Keratinocyte (primary cell): ENCODE measurements at regions not wholly inside any gene's neighbourhood (a gene's known extent, or its start where the extent isn't known, plus 50 kb on each side); places are given as distances from the start of the nearest gene placed in this dataset.

Experiments used
- DNase-seq: peaks from one replicate; pipeline ENCODE4 v3.0.0-alpha.2; 2011; ENCODE audit warnings: low read depth, missing footprints, low spot score
- FAIRE-seq: peaks from 2 replicates; lab custom pipeline; 2011; peaks lifted over from hg19 to GRCh38; lab: Jason Lieb, UNC
- H2AFZ ChIP-seq: 2 replicates; pipeline ENCODE4 v1.6.0; 2012; ENCODE audit warnings: low read length, control low read depth, inconsistent platforms; ENCODE audit not compliant: control insufficient read depth
- H3K27ac ChIP-seq: 2 replicates; pipeline ENCODE4 v1.5.1; 2011; ENCODE audit warnings: low read length; ENCODE audit not compliant: control insufficient read depth, insufficient read depth
- H3K27me3 ChIP-seq: 3 replicates; pipeline ENCODE4 v1.6.0; 2011; ENCODE audit warnings: low read length; ENCODE audit not compliant: control insufficient read depth, insufficient read depth; ENCODE audit errors: extremely low read depth
- H3K36me3 ChIP-seq, 2 experiments: 2 replicates in 1 of 2; 3 replicates in 1 of 2; pipeline ENCODE4 v1.5.1; 2011; ENCODE audit warnings: low read length in 2 of 2, mild to moderate bottlenecking in 1 of 2; ENCODE audit not compliant: control insufficient read depth in 2 of 2, insufficient read depth in 2 of 2; ENCODE audit errors: extremely low read depth in 1 of 2
- H3K4me1 ChIP-seq: 3 replicates; pipeline ENCODE4 v1.5.1; 2011; ENCODE audit warnings: low read length; ENCODE audit not compliant: control insufficient read depth, insufficient read depth; ENCODE audit errors: extremely low read depth
- H3K4me2 ChIP-seq: 3 replicates; pipeline ENCODE4 v1.6.0; 2011; ENCODE audit warnings: low read depth, low read length; ENCODE audit not compliant: control insufficient read depth, insufficient read depth; ENCODE audit errors: extremely low read depth
- H3K4me3 ChIP-seq, 3 experiments: fragments of 200-600 bp in 1 of 3; sonication (generic) in 1 of 3; 2 replicates in 2 of 3; 3 replicates in 1 of 3; pipeline ENCODE4 v1.5.1; 2011 to 2016; ENCODE audit warnings: low read length in 3 of 3, mild to moderate bottlenecking in 3 of 3, control low read depth in 2 of 3, inconsistent platforms in 1 of 3, low read depth in 1 of 3, mixed read lengths in 1 of 3, mixed run types in 1 of 3, moderate library complexity in 1 of 3; ENCODE audit not compliant: control insufficient read depth in 2 of 3, insufficient read depth in 2 of 3; ENCODE audit errors: extremely low read depth in 1 of 3
- H3K79me2 ChIP-seq: 2 replicates; pipeline ENCODE4 v1.6.0; 2012; ENCODE audit warnings: low read length; ENCODE audit not compliant: control insufficient read depth, insufficient read depth
- H3K9ac ChIP-seq: 3 replicates; pipeline ENCODE4 v1.6.0; 2011; ENCODE audit warnings: low read length; ENCODE audit not compliant: control insufficient read depth, insufficient read depth; ENCODE audit errors: extremely low read depth
- H3K9me1 ChIP-seq: 3 replicates; pipeline ENCODE4 v1.6.0; 2011; ENCODE audit warnings: low read length; ENCODE audit not compliant: control insufficient read depth, insufficient read depth; ENCODE audit errors: extremely low read depth
- H3K9me3 ChIP-seq: 2 replicates; pipeline ENCODE4 v1.5.1; 2012; ENCODE audit warnings: low read depth, low read length; ENCODE audit not compliant: control insufficient read depth
- H4K20me1 ChIP-seq: 3 replicates; pipeline ENCODE4 v1.6.0; 2011; ENCODE audit warnings: low read length; ENCODE audit not compliant: control insufficient read depth, insufficient read depth; ENCODE audit errors: extremely low read depth
- CTCF ChIP-seq, 3 experiments: IDR thresholded peaks in 1 of 3; conservative IDR thresholded peaks in 1 of 3; optimal IDR thresholded peaks in 1 of 3; 2 replicates in 2 of 3; 3 replicates in 1 of 3; pipeline versions ENCODE3 to v1.5.1; 2011; ENCODE audit warnings: low read length in 3 of 3, mild to moderate bottlenecking in 3 of 3, moderate library complexity in 2 of 3, control low read depth in 1 of 3, inconsistent platforms in 1 of 3; ENCODE audit not compliant: insufficient read depth in 2 of 3; ENCODE audit errors: extremely low read depth in 1 of 3
- EZH2 ChIP-seq: IDR thresholded peaks from one replicate; pipeline ENCODE4 v1.6.1; 2012; ENCODE audit warnings: inconsistent platforms, mild to moderate bottlenecking, low read length, moderate library complexity
- dilution Hi-C: fragments of 300-500 bp; cut with MboI; formaldehyde crosslinking; loops from one replicate; pipeline ENCODE4 v1.7.0; 2020; ENCODE audit warnings: low sequenced_read_pairs; ENCODE audit not compliant: extremely low pct_ligation_motif_present

DNA sequence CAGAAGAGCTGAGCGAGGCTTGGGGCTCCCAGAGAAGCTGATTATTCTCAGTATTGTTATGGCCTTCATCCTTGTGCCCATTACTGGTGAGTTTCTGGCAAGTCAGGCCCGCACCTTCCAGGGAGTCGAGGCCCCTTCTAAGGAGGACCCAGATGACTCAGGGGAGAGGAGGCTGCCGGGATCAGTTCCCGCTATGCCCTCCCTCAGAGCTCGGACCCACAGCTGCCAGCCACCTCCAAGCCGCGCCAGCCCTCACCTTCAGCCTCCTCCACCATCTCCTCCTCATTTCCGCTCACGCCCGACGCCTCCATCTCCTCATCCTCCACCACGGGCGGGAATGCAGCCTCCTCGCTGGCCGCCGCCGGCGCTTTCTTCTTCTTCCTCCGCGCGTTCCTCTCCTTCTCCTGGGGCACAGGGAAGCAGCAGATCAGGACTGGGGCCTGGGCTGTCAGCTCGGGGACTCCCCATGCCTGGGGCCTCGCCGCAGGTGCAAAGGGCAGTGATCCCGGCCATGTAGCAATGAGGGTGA is 83.2 kb downstream of the RFLNA start:
- peaks cover 5% of the 10 kb centered on the region for H4K20me1 ChIP-seq
- FAIRE-seq: no peak

GRCh38 chr12:124376435-124376834 is 81.5 kb downstream of the RFLNA start:
- H3K9me1 ChIP-seq: no peaks in the 10 kb centered on the region
- peaks cover 5% of the 10 kb centered on the region for H4K20me1 ChIP-seq
- no peak overlapping the region for H3K4me2 ChIP-seq
- H2AFZ ChIP-seq: no peak overlapping the region
- H3K27ac ChIP-seq: no peak overlapping the region
- peaks cover 14% of the 10 kb centered on the region for H3K4me1 ChIP-seq
- H3K4me3 ChIP-seq: no peak overlapping the region
- H3K79me2 ChIP-seq: no peaks in the 10 kb centered on the region
- H3K9ac ChIP-seq: no peak overlapping the region
- no peak for FAIRE-seq
- H3K36me3 ChIP-seq: peaks cover 26 to 44% of the 10 kb centered on the region in 2 experiments
- dilution Hi-C loops: no loop called here
- no peak for TF ChIP-seq CTCF (optimal IDR thresholded peaks at IDR 0.05 in 1 of 3, IDR thresholded peaks at IDR 0.05 in 1 of 3, conservative IDR thresholded peaks at IDR 0.05 in 1 of 3; ENCODE audit: extremely low read depth in 1 of 3, insufficient read depth in 2 of 3, low read length in 3 of 3)
- H3K27me3 ChIP-seq: no peaks in the 10 kb centered on the region
- H3K9me3 ChIP-seq: no peaks in the 10 kb centered on the region
- DNase-seq: no peak

More for the DNA sequence above, 83.2 kb downstream of the RFLNA start:
- TF ChIP-seq EZH2 (no peak), CTCF (optimal IDR thresholded peaks at IDR 0.05 in 1 of 3, IDR thresholded peaks at IDR 0.05 in 1 of 3, conservative IDR thresholded peaks at IDR 0.05 in 1 of 3; ENCODE audit: extremely low read depth in 1 of 3, insufficient read depth in 2 of 3, low read length in 3 of 3) (no peak)
- Histone ChIP-seq H3K4me2 (no peak overlapping the region), H3K27ac (no peak overlapping the region), H3K9me1 (no peaks in the 10 kb centered on the region), H3K9me3 (no peaks in the 10 kb centered on the region), H3K4me3 (no peak overlapping the region), H2AFZ (no peak overlapping the region), H3K27me3 (no peaks in the 10 kb centered on the region), H3K4me1 (peaks cover 26% of the 10 kb centered on the region), H3K36me3 (peaks cover 26 to 39% of the 10 kb centered on the region in 2 experiments), H3K79me2 (no peaks in the 10 kb centered on the region), H3K9ac (no peak overlapping the region)
- dilution Hi-C loops: no loop called here
- no peak for DNase-seq
